HG03066 (cell line): ENCODE measurements at regions not wholly inside any gene's neighbourhood (a gene's known extent, or its start where the extent isn't known, plus 50 kb on each side); places are given as distances from the start of the nearest gene placed in this dataset.
A peak's percentile ranks its signal among the peaks of the same experiment; 100 is the strongest.
"Not testable (repeated sequence)": the region's sequence is repeated elsewhere in the genome, so short reads cannot be mapped to it uniquely, and the experiment has no call there.

ENCODE experiments used
- ATAC-seq: cut with Tn5 transposase; IDR thresholded peaks from one replicate; pipeline ENCODE4 v1.9.1; 2021; ENCODE audit warnings: low read depth; ENCODE audit not compliant: unreplicated experiment

- ATAC-seq, result no peak
Measured at GRCh38 chr12:27864521-27864920, 84.5 kb upstream of the MANSC4 start.

- no peak for ATAC-seq
Measured at GRCh38 chr12:27863839-27864238, 83.8 kb upstream of the MANSC4 start.

- peak; percentile 90 for ATAC-seq
Measured at GRCh38 chr12:27861428-27862167, 81.6 kb upstream of the MANSC4 start.

- no peak for ATAC-seq
Measured at GRCh38 chr12:27859648-27860047, 79.6 kb upstream of the MANSC4 start.

- ATAC-seq, result not testable (repeated sequence)
Measured at GRCh38 chr12:27857006-27857405, 77.0 kb upstream of the MANSC4 start.

- no peak for ATAC-seq
Measured at GRCh38 chr12:27852742-27853141, 72.7 kb upstream of the MANSC4 start.
